Hepatic stellate cell (primary cell): ENCODE measurements at regions not wholly inside any gene's neighbourhood (a gene's known extent, or its start where the extent isn't known, plus 50 kb on each side); places are given as distances from the start of the nearest gene placed in this dataset.
"Not testable (repeated sequence)": the region's sequence is repeated elsewhere in the genome, so short reads cannot be mapped to it uniquely, and the experiment has no call there.

ENCODE experiments used
- DNase-seq: peaks from one replicate; pipeline ENCODE4 v3.0.0; 2011; ENCODE audit warnings: low spot score

DNA sequence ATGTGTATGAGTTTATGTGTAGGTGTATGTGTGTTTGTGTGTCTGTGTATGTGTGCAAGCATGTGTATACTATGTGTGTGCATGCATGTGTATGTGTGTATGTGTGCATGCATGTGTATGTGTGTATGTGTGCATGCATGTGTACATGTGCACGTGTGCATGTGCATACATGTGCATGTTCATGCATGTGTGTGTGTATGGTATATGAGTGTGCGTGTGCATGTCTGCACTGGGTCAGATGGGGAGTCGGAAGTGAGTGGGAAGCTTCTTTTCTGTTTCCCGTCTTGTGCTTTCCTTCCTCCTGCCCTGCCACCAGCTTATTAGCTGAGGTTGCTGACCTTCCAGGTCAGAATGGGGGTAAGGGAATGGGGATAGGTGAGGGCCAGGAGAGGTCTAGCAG, 174.7 kb downstream of the MAP2K4 start:
- no peak for DNase-seq

DNA sequence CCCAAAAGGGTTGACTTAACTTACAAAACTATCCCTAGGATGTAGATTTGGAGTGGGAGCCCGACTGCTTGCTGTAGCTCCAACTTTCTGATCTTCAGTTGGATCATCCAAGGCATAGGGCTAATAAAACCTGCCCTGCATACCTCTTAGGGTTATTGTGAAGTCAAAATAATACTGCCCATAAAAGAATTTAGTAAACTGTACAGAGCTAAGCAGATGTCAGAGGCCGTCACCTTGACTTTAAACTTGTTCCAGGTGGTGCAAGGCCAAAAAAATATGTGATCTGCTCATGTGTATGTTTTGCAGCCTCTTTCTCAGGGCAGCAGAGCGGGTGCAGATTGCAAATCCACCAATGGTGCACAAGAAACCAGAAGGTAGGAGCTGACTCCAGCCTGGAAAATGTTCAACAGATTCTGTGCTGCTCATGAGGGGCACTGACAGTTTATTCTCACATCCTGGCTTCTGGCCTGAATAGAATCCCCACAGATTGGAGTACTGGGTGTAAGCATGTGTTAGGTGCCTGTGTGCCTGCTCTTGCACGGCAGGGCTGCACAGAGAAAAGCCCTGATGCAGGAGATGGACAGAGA, 180.7 kb downstream of the MAP2K4 start:
- DNase-seq: no peak

DNA sequence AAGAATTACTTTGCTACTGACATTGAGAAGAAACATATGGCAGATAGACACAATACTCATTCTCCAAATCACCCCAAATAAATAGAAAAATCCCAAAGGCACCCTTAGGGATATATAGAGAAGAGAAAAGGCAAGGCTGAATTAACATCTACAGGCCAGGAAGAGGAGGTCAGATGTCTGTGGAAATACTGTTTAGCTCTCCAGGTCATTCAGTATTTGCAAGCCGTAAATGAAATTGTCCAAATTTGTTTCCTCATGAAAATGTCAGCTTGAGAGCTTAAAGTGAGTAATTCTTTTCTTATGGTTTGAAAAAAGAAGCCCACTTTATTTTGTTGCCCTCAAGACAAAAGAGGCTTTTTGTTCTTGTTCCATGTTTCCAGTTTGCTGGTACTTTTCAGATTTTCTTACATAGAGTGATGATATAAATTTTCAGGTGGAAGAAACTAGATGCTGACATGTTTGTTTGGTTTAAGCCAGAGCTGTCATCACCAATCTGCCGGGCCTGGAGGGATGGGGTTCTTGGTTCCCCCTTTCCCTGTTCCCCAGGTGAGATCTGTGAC, 189.0 kb downstream of the MAP2K4 start:
- no peak for DNase-seq

DNA sequence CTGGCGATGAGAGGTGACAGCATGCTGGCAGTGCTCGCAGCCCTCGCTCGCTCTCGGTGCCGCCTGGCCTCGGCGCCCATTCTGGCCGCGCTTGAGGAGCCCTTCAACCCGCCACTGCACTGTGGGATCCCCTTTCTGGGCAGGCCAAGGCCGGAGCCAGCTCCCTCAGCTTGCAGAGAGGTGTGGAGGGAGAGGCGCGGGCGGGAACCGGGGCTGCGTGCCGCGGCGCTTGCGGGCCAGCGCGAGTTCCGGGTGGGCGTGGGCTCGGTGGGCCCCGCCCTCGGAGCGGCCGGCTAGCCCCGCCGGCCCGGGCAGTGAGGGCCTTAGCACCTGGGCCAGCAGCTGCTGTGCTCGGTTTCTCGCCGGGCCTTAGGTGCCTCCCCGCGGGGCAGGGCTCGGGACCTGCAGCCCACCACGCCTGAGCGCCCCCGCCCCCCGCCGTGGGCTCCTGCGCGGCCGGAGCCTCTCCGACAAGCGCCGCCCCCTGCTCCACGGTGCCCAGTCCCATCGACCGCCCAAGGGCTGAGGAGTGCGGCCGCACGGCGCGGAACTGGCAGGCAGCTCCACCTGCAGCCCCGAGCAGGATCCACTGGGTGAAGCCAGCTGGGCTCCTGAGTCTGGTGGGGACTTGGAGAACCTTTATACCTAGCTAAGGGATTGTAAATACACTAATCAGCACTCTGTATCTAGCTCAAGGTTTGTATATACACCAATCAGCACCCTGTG, 200.2 kb downstream of the MAP2K4 start:
- not testable (repeated sequence) for DNase-seq

DNA sequence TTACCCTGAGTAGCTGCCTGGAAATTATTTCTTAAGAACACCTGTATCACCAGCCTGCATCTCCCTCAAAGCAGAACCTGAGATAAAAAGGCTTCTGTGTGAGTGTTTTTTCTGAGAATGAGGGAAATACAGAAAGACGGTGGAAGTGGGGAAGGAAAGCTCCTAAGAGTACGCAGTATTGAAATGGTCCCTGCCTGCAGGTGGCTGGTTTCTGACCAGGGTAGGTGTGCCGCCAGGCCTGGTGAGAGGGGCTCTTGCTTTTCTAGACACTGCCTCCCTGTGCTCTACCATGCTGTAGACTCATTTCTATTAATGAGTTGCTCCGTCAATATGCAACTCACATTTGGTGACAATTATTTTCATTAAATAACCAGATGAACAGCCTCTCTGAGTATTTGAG, 201.7 kb downstream of the MAP2K4 start:
- DNase-seq: no peak

DNA sequence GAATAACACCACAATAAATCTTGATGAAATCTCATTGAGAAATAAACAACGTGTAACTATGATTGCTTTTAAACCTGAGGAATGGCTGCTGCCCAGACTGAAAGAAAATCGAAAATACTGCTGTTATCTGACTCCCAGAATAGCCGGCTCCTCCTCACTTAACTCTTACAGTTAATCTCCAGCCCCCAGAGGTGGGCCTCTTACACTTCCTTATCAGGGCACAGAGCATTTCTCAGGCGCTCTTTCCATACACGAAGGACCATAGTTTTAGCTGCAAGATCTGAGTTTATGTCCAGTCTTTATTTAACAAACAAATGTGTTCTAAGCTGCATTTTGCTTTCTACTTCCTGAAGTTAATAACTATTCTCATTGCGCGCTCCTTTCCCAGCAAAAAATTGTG, 206.9 kb downstream of the MAP2K4 start:
- DNase-seq: no peak

DNA sequence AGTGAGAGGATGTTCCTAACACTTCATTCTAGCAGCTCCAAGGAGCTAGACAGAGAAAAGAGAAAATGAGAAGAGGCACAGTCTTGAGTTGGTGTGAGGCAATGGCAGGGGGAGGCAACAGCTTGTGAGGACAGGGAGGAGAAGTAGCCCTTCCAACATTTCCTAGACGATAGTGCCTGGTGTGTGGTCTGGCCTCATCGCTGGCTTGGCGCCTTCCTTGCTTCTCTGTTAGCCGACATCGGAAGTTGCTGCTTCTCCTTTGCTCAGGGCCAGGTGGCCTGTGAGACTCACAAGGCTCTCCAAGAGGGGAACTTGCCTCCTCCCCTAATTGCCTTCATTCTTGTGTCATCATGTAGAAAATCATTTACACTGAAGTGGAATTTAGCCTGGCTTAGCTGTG, 208.7 kb downstream of the MAP2K4 start:
- DNase-seq: no peak

DNA sequence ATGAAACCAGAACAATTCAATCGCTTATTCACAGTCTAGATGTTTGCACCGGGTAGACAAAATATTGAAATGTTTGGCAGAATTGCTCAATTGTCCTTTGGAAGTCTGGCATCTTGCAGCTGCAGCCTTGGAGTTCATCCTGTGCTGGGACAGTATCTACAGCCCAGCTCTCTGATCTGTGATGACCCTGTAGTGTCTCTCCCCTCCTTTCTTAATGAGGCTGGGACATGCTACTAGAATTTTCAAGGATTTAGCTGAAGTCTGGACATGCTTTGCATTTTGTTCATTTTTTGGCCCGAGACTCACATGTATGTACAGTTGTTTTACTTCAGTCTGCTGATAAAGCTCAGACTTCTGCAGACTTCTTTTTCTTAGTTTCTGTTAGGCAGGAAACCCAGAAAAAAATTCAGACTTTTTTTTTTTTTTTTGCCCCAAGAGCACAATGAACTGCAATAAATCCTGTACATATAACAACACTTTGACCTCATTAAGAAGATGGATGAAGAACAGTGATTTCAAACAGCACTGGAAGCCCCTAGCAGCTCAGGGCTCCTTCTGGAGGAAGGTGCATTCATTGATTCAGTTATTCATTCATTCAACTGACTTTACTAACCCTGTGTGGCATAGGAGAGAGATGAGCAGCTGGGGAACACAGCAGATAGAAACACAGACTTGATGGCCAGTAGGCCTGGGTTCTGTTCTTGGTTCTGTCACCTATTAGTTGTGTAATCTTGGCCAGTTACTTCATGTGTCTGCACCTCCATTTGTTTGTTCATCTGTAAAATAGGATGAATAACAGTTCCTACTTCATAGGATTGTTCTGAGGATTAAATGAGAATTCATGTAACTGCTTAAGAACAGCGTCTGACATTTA, 210.0 kb downstream of the MAP2K4 start:
- peak; percentile 12 for DNase-seq

DNA sequence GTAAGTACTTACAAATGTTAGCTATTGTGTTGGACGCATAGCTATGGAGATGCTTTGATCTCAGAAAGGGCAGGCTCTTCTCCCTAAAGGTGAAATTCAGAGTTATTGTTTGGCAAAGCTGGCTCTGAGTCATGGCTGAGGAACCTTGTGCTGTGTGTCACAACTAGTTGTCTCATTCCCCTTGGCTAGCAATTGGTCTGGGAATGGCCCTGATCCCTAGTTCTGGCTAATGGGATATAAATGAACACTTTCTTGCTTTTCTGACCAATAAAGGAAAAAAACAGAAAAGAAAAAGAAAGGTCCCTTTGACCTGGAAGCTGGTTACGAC, 210.6 kb downstream of the MAP2K4 start:
- DNase-seq: peak; percentile 41

DNA sequence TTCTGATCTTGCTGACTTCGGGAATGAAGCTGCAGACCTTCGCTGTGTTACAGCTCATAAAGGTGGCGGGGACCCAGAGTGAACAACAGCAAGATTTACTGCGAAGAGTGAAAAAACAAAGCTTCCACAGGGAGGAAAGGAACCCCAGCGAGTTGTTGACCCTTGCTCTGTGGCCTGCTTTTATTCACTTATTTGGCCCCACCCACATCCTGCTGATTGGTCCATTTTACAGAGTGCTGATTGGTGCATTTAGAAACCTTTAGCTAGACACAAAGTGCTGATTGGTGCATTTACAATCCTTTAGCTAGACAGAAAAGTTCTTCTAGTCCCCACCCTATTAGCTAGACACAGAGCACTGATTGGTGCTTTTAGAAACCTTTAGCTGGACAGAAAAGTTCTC, 218.3 kb downstream of the MAP2K4 start:
- not testable (repeated sequence) for DNase-seq

DNA sequence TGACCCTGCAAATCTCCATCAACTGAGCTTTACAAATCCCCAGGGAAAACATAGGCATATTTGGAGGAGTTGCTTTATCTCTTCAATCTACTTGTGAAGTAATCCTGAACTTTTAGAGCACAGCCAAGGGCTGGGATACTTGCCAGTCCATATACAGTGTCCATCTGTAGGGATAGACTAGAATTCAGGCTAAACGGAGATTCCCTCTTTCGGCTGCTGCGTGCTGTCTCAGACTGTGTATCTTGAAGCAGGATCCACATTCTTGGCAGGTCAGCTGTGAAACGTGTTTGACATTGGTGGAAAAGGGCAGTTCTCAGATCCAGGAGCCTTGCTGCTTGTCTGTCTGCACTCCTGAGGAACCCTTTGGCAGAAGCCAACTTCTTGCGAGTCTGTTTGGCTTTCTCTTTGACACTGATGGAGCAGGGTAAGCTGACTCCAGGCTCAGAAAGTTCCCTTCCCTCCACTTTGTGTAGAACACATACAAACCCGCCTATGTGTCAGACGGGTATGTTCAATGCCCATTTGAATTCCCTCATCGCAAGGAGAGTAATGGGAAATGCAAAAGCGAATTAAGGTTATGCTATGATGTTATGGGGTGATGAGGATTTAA, 221.8 kb downstream of the MAP2K4 start:
- no peak for DNase-seq

DNA sequence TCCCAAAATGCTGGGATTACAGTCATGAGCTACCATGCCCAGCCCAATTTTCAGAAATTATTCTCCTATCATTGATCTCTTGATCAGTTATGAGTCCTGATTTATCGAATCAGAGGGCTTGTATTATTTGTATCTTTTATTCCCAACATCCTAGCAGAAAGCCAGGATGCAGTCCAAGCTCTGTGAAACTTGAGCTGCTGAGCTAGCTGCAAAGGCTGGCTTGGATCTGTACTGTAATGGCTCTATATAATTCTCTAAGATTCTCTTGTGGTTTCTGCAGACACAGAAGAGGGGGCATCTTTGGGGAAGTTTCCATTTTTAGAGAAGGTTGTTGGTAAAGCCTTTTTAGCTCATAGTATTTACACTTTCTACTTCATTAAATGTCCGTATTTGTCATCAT, 227.1 kb downstream of the MAP2K4 start:
- DNase-seq: no peak

DNA sequence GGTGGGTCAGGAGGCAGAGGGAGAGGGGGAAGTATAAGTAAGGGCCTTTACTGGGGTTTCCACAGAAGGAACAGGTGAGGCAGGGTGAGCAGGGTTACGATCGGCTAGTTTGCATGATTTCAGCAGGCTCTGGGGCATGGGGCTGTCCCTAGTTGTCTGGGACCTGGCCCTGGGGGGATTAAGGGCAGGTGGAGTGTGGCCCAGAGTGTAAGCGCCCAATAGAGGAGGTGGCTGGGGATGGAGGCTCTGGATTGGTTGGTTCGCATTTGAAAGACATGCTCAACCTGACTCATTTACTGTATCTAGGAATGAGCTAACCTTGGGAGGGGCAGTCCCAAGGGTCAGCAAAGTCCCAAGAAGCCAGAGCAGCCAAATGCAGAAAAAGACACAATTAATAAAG, 230.3 kb downstream of the MAP2K4 start:
- no peak for DNase-seq

DNA sequence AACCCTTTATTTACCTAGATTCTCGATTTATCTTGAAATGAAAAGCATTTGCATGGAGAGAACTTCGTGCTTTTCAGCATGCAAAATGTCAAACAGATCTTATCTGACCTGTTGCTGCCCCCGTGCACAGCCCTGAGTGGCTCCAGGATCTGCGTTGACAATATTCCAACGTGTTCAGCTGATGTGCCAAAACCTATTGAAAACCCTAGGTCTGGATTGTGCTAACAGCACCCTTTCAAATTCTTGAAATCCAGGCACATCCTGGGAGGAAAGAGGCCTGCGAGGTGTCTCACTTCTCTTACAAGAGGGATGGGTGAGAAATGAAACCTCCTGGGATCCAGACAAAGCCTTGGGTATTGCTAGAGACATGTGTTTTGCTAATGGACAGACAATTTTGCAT, 231.8 kb downstream of the MAP2K4 start:
- no peak for DNase-seq

DNA sequence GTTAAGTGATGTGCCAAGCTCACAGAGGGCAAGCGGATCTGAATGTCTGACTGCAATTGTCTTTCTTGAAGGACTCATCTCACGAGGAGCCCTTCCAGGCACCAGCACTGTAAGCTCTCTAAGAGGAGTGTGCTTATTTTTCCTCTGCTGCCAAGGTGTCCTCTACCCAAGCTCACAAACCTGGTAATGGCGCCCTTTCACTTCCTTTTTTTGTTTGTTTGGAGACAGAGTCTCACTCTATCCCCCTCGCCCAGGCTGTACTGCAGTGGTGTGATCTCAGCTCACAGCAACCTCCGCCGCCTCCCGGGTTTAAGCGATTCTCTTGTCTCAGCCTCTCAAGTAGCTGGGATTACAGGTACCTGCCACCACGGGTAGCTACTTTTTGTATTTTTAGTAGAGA, 233.8 kb downstream of the MAP2K4 start:
- DNase-seq: no peak

DNA sequence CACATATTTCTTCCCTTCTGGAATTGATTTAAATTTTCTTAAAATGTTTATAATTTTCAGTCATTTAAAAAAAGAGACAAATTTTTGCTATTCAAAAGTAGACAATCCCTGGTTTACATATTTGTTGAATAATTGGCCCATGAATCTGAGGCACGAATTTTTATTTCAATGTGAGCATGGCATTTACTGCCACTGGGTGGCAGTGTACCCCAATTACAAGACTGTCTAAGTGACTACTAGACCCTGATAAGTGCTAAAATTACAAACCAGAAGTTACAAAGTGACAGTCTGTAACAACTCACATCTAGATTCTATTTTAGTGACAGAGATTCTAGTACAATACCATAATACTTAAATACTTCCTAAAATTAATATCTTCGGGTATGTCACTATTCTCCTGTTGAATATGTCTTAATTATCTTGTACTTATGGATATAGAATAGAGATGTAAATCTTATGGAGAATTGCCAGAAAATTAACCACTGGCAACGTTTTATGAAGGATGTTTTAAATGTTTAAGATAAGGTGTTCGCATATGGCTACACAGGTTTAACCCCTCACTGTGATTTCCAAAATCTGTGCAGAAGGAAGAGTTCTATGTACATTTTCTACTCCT, 235.8 kb downstream of the MAP2K4 start:
- DNase-seq: peak; percentile 53

DNA sequence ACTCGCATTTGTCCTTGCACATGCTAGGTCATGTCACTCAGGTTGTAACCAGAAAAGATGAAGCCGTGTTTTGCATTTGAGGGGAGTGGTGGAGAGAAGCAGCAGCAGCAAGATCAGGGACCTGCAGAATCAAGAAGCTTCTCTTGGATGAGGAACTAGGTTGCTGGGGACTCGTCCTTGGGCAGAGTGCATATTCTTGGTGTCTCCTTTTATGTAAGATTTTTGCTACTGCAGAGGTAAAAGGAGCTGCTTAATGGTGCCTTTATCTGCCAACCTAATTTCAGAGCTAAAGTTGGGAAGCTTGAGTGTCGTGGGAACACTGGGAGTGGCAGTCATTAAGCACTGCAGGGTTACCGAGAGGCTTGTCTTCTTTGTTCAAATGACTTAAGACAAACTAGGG, 236.5 kb downstream of the MAP2K4 start:
- no peak for DNase-seq

DNA sequence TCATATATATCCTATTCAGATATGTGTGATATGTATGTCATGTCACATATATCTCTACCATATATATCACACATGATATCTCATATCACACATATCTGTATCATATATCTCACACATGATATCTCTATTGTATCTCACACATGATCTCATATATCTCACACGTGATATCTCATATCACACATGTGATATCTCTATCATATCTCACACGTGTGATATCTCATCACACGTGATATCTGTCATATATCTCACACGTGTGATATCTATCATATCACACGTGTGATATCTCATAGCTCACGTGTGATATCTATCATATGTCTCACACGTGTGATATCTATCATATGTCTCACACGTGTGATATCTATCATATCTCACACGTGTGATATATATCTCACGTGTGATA, 240.7 kb downstream of the MAP2K4 start:
- no peak for DNase-seq

DNA sequence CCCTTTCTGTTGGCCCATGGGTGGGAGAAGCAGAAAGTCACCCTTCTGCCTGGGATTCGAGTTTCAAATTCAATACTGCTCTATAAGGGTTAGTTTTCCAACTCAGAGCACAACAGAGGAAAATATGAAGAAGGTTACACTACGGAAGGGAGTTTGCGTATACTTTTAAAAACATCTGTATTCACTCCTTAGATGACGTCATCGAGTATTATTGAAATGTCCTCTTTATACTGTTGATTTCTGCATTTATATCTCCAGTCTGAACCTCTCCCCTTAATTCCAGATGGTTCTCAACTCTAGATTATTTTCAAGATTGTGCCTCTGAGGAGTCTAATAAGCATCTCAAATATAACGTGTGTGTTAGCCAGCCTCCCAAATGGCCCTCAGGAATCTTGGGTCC, 249.1 kb downstream of the MAP2K4 start:
- no peak for DNase-seq

DNA sequence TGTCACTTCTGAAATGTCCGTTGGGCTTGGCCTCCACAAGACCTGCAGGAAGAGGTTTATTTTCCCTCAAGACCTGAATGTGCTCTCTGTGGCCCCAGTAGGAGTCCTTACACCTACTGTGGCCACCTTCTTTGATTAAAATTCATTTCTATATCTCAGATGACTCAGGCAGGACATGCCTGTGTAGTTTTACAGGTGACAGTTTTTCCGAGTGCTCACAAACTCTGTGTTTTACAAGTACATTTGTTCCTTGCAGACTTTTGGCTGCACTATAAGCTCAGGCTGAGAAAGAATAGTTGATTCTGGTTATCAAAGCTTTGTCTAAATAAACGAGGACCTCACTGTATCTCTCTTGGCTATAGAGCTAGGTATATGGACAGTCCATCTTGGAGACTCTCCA, 257.1 kb downstream of the MAP2K4 start:
- DNase-seq: no peak

DNA sequence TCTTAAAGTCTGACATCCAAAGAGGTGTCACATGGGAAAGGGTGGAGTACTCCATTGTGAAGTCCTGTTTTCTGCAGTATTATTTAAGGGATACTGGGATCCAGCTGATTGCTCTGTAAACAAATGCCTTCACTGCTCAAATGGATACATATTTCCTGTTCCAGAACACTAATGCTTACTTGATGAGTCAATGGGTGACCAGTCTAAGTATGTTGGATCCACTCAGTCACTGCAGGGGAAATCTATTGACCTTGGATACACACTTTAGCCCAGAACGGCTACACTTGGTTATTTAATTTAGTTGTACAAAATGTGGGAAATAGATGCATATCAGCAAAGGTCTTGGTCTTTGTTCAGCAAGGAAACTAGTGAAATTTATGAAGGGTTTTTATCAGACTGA, 261.4 kb downstream of the MAP2K4 start:
- DNase-seq: peak; percentile 69

DNA sequence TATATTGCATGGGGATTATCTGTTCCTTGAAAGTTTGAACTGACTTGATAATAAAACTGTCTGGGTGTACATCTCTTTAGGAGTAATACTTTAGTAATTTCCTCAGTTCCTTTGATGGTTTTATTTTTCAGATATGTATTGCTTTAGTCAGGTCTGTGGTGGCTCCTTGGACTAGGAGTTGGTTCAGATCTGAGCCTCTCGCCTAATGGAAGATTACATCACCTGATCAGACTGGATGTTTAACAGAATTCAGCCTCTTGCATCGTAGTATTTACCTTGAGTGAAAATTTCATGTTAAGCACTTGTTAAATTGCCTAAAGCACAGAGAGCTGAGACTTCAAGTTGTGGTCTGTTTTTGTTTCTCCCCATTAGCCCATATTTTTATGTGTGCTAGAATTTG, 267.3 kb downstream of the MAP2K4 start:
- DNase-seq: no peak
